ENCODE measurements at regions not wholly inside any gene's neighbourhood (a gene's known extent, or its start where the extent isn't known, plus 50 kb on each side); places are given as distances from the start of the nearest gene placed in this dataset.
"Not testable (repeated sequence)": the region's sequence is repeated elsewhere in the genome, so short reads cannot be mapped to it uniquely, and the experiment has no call there.

- in situ Hi-C loops (cut with MboI; ENCODE audit: low pct_ligation_motif_present in 1 of 4, low pct_unique_long_range_greater_than_20kb in 1 of 4, low sequenced_read_pairs in 3 of 4), result no loop called here
- Histone ChIP-seq H3K9me3 (no peaks in the 10 kb centered on the region), H3K27me3 (no peaks in the 10 kb centered on the region), H3K4me1 (peaks cover 0 to 7% (median 3%) of the 10 kb centered on the region in 4 donors), H3K36me3 (no peaks in the 10 kb centered on the region), H3K27ac (no peak overlapping the region), H3K4me3 (no peak overlapping the region)
- 77 to 92% methylated on average over 2 to 4 of the region's 4 CpGs for WGBS, 2 donors (ENCODE audit: low coverage in 1 of 2)
- TF ChIP-seq EP300 (IDR thresholded peaks at IDR 0.05; ENCODE audit: low read depth) (no peak), POLR2A (IDR thresholded peaks at IDR 0.05) (no peak), POLR2AphosphoS5 (IDR thresholded peaks at IDR 0.05) (no peak)
- TF ChIP-seq, protein P1, sequence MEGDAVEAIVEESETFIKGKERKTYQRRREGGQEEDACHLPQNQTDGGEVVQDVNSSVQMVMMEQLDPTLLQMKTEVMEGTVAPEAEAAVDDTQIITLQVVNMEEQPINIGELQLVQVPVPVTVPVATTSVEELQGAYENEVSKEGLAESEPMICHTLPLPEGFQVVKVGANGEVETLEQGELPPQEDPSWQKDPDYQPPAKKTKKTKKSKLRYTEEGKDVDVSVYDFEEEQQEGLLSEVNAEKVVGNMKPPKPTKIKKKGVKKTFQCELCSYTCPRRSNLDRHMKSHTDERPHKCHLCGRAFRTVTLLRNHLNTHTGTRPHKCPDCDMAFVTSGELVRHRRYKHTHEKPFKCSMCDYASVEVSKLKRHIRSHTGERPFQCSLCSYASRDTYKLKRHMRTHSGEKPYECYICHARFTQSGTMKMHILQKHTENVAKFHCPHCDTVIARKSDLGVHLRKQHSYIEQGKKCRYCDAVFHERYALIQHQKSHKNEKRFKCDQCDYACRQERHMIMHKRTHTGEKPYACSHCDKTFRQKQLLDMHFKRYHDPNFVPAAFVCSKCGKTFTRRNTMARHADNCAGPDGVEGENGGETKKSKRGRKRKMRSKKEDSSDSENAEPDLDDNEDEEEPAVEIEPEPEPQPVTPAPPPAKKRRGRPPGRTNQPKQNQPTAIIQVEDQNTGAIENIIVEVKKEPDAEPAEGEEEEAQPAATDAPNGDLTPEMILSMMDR (IDR thresholded peaks at IDR 0.05), result no peak
- DNase-seq, result no peak
- intact Hi-C loops (cut with DNase I; ENCODE audit: low total_unique reads), result no loop called here
Measured at GRCh38 chr2:109727929-109728447, 66.1 kb upstream of the RGPD5 start.

DNA sequence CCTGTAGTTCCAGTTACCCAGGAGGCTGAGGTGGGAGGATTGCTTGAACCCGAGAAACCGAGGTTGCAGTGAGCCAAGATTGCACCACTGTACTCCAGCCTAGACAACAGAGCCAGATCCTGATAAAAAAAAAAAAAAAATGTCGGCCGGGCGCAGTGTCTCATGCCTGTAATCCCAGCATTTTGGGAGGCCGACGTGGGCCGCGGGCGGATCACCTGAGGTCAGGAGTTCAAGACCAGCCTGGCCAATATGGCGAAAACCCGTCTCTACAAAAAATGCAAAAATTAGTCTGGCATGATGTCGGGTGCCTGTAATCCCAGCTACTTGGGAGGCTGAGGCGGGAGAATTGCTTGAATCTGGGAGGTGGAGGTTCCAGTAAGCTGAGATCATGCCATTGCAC is 60.4 kb upstream of the RGPD5 start:
- in situ Hi-C loops (cut with MboI; ENCODE audit: low pct_ligation_motif_present in 1 of 4, low pct_unique_long_range_greater_than_20kb in 1 of 4, low sequenced_read_pairs in 3 of 4); DNase-seq; intact Hi-C loops (cut with DNase I; ENCODE audit: low total_unique reads); H3K4me1 ChIP-seq; H3K27me3 ChIP-seq; H3K36me3 ChIP-seq; H3K9me3 ChIP-seq; H3K27ac ChIP-seq; H3K4me3 ChIP-seq: not testable (repeated sequence)
- WGBS, 2 donors (ENCODE audit: low coverage in 1 of 2), result 85 to 91% methylated on average over 10 to 14 of the region's 14 CpGs

DNA sequence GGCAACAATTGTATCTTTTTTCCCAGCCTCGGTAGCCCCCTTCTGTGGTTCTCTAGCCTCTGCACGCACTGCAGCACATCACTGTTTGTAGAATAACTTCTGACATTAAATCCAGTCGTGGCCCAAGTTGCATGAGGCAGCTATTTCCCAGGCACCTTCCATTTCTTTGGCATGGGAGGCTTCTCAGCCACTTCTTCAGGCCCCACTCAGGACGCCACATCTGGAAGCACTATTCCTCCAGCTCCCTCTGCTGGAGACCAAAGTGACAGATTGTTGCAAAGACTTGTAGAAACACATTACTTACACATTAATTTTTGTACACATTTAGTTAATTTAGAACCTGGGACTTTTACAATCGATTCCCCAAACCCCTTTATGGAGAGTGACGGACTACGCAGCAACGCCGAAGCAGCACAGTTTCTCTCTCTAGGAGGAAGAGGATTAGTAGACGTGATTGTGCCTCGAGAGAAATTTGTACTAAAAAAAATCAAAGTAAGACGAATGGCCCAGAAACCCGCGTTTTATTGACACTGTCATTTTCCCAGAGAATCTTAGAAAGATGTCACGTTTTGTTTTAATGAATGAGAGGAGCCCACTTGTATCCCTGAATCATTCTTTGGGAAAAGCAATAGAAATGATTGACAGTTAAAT is 57.8 kb upstream of the RGPD5 start:
- Histone ChIP-seq H3K27me3 (no peaks in the 10 kb centered on the region), H3K36me3 (no peaks in the 10 kb centered on the region), H3K27ac (no peak overlapping the region), H3K9me3 (no peaks in the 10 kb centered on the region), H3K4me1 (no peaks in the 10 kb centered on the region), H3K4me3 (no peak overlapping the region)
- peak; percentile 59 for DNase-seq
- TF ChIP-seq EP300 (IDR thresholded peaks at IDR 0.05; ENCODE audit: low read depth), result no peak
- TF ChIP-seq, protein P1 (IDR thresholded peaks at IDR 0.05), result peak; percentile 63 to 82 (median 68)
- no peak for TF ChIP-seq POLR2AphosphoS5 (IDR thresholded peaks at IDR 0.05)
- in situ Hi-C loops (cut with MboI; ENCODE audit: low pct_ligation_motif_present in 1 of 4, low pct_unique_long_range_greater_than_20kb in 1 of 4, low sequenced_read_pairs in 3 of 4) (no loop called here), intact Hi-C loops (cut with DNase I; ENCODE audit: low total_unique reads) (loop anchor here (5.0 kb wide), 1 partner anchor 189 kb away; no protein-coding TSS in a partner anchor)
- 38 to 44% methylated on average over 10 to 15 of the region's 15 CpGs for WGBS, 2 donors (ENCODE audit: low coverage in 1 of 2)

All from transverse colon (tissue), 4 donors.